HCT116 (cell line): ENCODE measurements at regions not wholly inside any gene's neighbourhood (a gene's known extent, or its start where the extent isn't known, plus 50 kb on each side); places are given as distances from the start of the nearest gene placed in this dataset.

Experiments used
- ATAC-seq: fragments of 200-7000 bp; cut with Tn5 transposase; 2 replicates; pipeline ENCODE4 v1.9.1; 2020; ENCODE audit warnings: mild to moderate bottlenecking, moderate library complexity
- BruUV-seq: library from RNA; stranded (reverse); fragments of 400-500 nt; replicated peaks from 2 replicates; lab custom pipeline; 2021; lab: Mats Ljungman, UMichigan
- CTCF ChIA-PET: fragments of 300-600 bp; sonication (Branson Sonifier 250); formaldehyde crosslinking; loops from one replicate; lab custom pipeline; 2021; ENCODE audit warnings: antibody characterized with exemption; lab: Charles Lee
- POLR2A ChIA-PET: fragments of 300-600, 350-600 bp; sonication (Branson Sonifier 250); formaldehyde crosslinking; loops from one replicate; lab custom pipeline; 2021; ENCODE audit warnings: antibody characterized with exemption; lab: Charles Lee
- RAD21 ChIA-PET, 2 experiments: fragments of 300-600 bp; sonication (Branson Sonifier 250); formaldehyde crosslinking; loops; one replicate each; lab custom pipeline; 2023; ENCODE audit warnings: low total read pairs in 2 of 2; ENCODE audit not compliant: uncharacterized antibody in 2 of 2, unreplicated experiment in 2 of 2, low non-redundant PET in 1 of 2; lab: Charles Lee
- DNase-seq: peaks from one replicate; pipeline ENCODE4 v3.0.0-alpha.2; 2010; ENCODE audit warnings: low read depth, low spot score
- H2AFZ ChIP-seq: fragments of 200-600 bp; shearing (Covaris generic), sonication (generic); 2 replicates; pipeline ENCODE4 v1.6.1; 2017; ENCODE audit warnings: low read depth, mixed run types, mixed read lengths, antibody characterized with exemption, low read length; ENCODE audit not compliant: poor library complexity, severe bottlenecking
- H3K27ac ChIP-seq: 2 replicates; pipeline ENCODE4 v1.5.1; 2012; ENCODE audit warnings: low read depth, low read length
- H3K27me3 ChIP-seq: fragments of 200-600 bp; sonication (generic); 2 replicates; pipeline ENCODE4 v1.6.1; 2016; ENCODE audit warnings: mixed run types, low read length, mixed read lengths; ENCODE audit not compliant: insufficient read depth
- H3K36me3 ChIP-seq, 2 experiments: fragments of 200-500 bp in 1 of 2; fragments of 200-600 bp in 1 of 2; sonication (Bioruptor generic) in 1 of 2; sonication (generic) in 1 of 2; 2 replicates each; pipeline versions ENCODE4 v1.5.1 to v1.6.1; 2014 to 2016; ENCODE audit warnings: low read length in 2 of 2, inconsistent platforms in 1 of 2, mixed read lengths in 1 of 2, mixed run types in 1 of 2; ENCODE audit not compliant: insufficient read depth in 2 of 2, control insufficient read depth in 1 of 2
- H3K4me1 ChIP-seq, 2 experiments: fragments of 200-600 bp in 1 of 2; sonication (generic) in 1 of 2; 2 replicates each; pipeline versions ENCODE4 v1.5.1 to v1.6.1; 2012 to 2017; ENCODE audit warnings: low read length in 2 of 2, inconsistent platforms in 1 of 2, mild to moderate bottlenecking in 1 of 2, mixed read lengths in 1 of 2, mixed run types in 1 of 2, moderate library complexity in 1 of 2; ENCODE audit not compliant: insufficient read depth in 2 of 2, control insufficient read depth in 1 of 2
- H3K4me2 ChIP-seq: fragments of 200-600 bp; sonication (generic); 2 replicates; pipeline ENCODE4 v1.6.1; 2017; ENCODE audit warnings: mixed run types, low read length, mixed read lengths
- H3K4me3 ChIP-seq, 2 experiments: fragments of 200-600 bp in 1 of 2; sonication (generic) in 1 of 2; replicated peaks in 1 of 2; 2 replicates each; pipeline ENCODE4 v1.5.1; 2011 to 2016; ENCODE audit warnings: low read length in 2 of 2, control low read depth in 1 of 2, low read depth in 1 of 2, mild to moderate bottlenecking in 1 of 2, mixed read lengths in 1 of 2, mixed run types in 1 of 2
- H3K79me2 ChIP-seq: fragments of 200-600 bp; sonication (generic); 2 replicates; pipeline ENCODE4 v1.6.1; 2017; ENCODE audit warnings: mild to moderate bottlenecking, mixed run types, low read length, moderate library complexity, mixed read lengths; ENCODE audit not compliant: insufficient read depth
- H3K9ac ChIP-seq: fragments of 200-600 bp; sonication (generic); 2 replicates; pipeline ENCODE4 v1.6.1; 2016; ENCODE audit warnings: low read length, mixed read lengths
- H3K9me2 ChIP-seq: fragments of 200-600 bp; sonication (generic), shearing (Covaris generic); 2 replicates; pipeline ENCODE4 v1.6.1; 2017; ENCODE audit warnings: mixed run types, mild to moderate bottlenecking, moderate library complexity; ENCODE audit not compliant: insufficient read depth
- H3K9me3 ChIP-seq, 2 experiments: fragments of 200-500 bp in 1 of 2; fragments of 200-600 bp in 1 of 2; sonication (Bioruptor generic) in 1 of 2; sonication (generic) in 1 of 2; 2 replicates each; pipeline ENCODE4 v1.6.1; 2014 to 2017; ENCODE audit warnings: low read length in 2 of 2, mixed read lengths in 2 of 2, inconsistent platforms in 1 of 2, low read depth in 1 of 2, mild to moderate bottlenecking in 1 of 2, mixed run types in 1 of 2, moderate library complexity in 1 of 2; ENCODE audit not compliant: control insufficient read depth in 1 of 2, insufficient read depth in 1 of 2
- H4K20me1 ChIP-seq: fragments of 200-600 bp; sonication (generic), shearing (Covaris generic); 2 replicates; pipeline ENCODE4 v1.6.1; 2017; ENCODE audit warnings: mixed run types, mild to moderate bottlenecking, moderate library complexity; ENCODE audit not compliant: insufficient read depth
- CTCF ChIP-seq, 3 experiments: fragments of 200-600 bp in 1 of 3; sonication (generic) in 1 of 3; IDR thresholded peaks in 2 of 3; conservative IDR thresholded peaks in 1 of 3; 2 replicates each; pipeline ENCODE4 v1.5.1; 2012 to 2017; ENCODE audit warnings: low read depth in 2 of 3, low read length in 2 of 3, antibody characterized with exemption in 1 of 3, borderline replicate concordance in 1 of 3, control low read depth in 1 of 3, mild to moderate bottlenecking in 1 of 3, mixed read lengths in 1 of 3, mixed run types in 1 of 3, moderate library complexity in 1 of 3; ENCODE audit not compliant: insufficient read depth in 1 of 3
- EGR1 ChIP-seq: IDR thresholded peaks from 2 replicates; pipeline ENCODE4 v1.6.1; 2012; ENCODE audit warnings: low read depth
- EZH2 ChIP-seq: fragments of 200-600 bp; sonication (generic); IDR thresholded peaks from 2 replicates; pipeline ENCODE4 v1.6.1; 2017; ENCODE audit warnings: antibody characterized with exemption, mixed run types
- EZH2phosphoT487 ChIP-seq: fragments of 200-600 bp; IDR thresholded peaks from 2 replicates; pipeline ENCODE4 v1.6.1; 2018; ENCODE audit warnings: antibody characterized with exemption, borderline replicate concordance
- FOSL1 ChIP-seq: IDR thresholded peaks from 2 replicates; pipeline ENCODE4 v1.6.1; 2012; ENCODE audit warnings: low read depth
- MAX ChIP-seq: IDR thresholded peaks from 2 replicates; pipeline ENCODE4 v1.6.1; 2012
- POLR2A ChIP-seq: IDR thresholded peaks from 2 replicates; pipeline ENCODE4 v1.7.0; 2011; ENCODE audit warnings: borderline replicate concordance; ENCODE audit not compliant: insufficient read depth, insufficient read length; ENCODE audit errors: extremely low read depth
- SIN3A ChIP-seq: IDR thresholded peaks from 2 replicates; pipeline ENCODE4 v1.6.1; 2012; ENCODE audit warnings: low read depth
- SP1 ChIP-seq: IDR thresholded peaks from 2 replicates; pipeline ENCODE4 v1.6.1; 2012; ENCODE audit warnings: low read depth
- SRF ChIP-seq: IDR thresholded peaks from 2 replicates; pipeline ENCODE4 v1.6.1; 2012; ENCODE audit warnings: low read depth
- TCF7L2 ChIP-seq: IDR thresholded peaks from 2 replicates; pipeline ENCODE4 v1.7.0; 2011; ENCODE audit warnings: borderline replicate concordance, inconsistent platforms; ENCODE audit not compliant: insufficient read depth, insufficient read length; ENCODE audit errors: extremely low read depth
- YY1 ChIP-seq: IDR thresholded peaks from 2 replicates; pipeline ENCODE4 v1.6.1; 2011; ENCODE audit warnings: low read length, low read depth, moderate library complexity, mild to moderate bottlenecking; ENCODE audit not compliant: insufficient replicate concordance; ENCODE audit errors: extremely low read depth
- ZBTB33 ChIP-seq: IDR thresholded peaks from 2 replicates; pipeline ENCODE4 v1.6.1; 2011; ENCODE audit warnings: mild to moderate bottlenecking, low read length, moderate library complexity; ENCODE audit not compliant: insufficient replicate concordance; ENCODE audit errors: extremely low read depth
- ZFX ChIP-seq: fragments of 450-650 bp; IDR thresholded peaks from 2 replicates; pipeline ENCODE4 v1.6.1; 2017
- ZNF274 ChIP-seq: fragments of 200-500 bp; sonication (Bioruptor generic); IDR thresholded peaks from 2 replicates; pipeline ENCODE4 v1.6.1; 2014; ENCODE audit warnings: mild to moderate bottlenecking, low read depth, low read length, inconsistent platforms
- intact Hi-C: fragments of 100-400 bp; cut with micrococcal nuclease; formaldehyde crosslinking; loops from 2 replicates; pipeline ENCODE4 v1.10.0; 2022

GRCh38 chrX:5305452-5305851, 923.2 kb downstream of the NLGN4X start:
- no peak for ATAC-seq
- Histone ChIP-seq H3K79me2 (no peaks in the 10 kb centered on the region), H3K9ac (no peak overlapping the region), H3K9me3 (no peaks in the 10 kb centered on the region), H3K36me3 (no peaks in the 10 kb centered on the region), H3K27ac (no peak overlapping the region), H3K9me2 (no peaks in the 10 kb centered on the region), H3K4me1 (no peaks in the 10 kb centered on the region), H3K4me2 (no peak overlapping the region), H2AFZ (no peak overlapping the region), H3K27me3 (no peaks in the 10 kb centered on the region), H4K20me1 (no peaks in the 10 kb centered on the region), H3K4me3 (no peak overlapping the region)
- DNase-seq: no peak
- intact Hi-C loops: no loop called here
- RAD21 ChIA-PET: no interaction called here
- BruUV-seq: no TSS peak
- POLR2A ChIA-PET: no interaction called here
- TF ChIP-seq SP1 (no peak), ZFX (no peak), ZNF274 (no peak), CTCF (IDR thresholded peaks at IDR 0.05 in 2 of 3, conservative IDR thresholded peaks at IDR 0.05 in 1 of 3; ENCODE audit: borderline replicate concordance in 1 of 3, insufficient read depth in 1 of 3, low read depth in 2 of 3, low read length in 2 of 3) (no peak), FOSL1 (no peak), SIN3A (no peak), EZH2 (no peak), EZH2phosphoT487 (no peak)
- TF ChIP-seq, all 23 proteins: peak for 0
- CTCF ChIA-PET: no interaction called here

- ATAC-seq (no peak), DNase-seq (no peak)
- Histone ChIP-seq H3K9me2 (no peaks in the 10 kb centered on the region), H3K27me3 (no peaks in the 10 kb centered on the region), H3K9me3 (no peaks in the 10 kb centered on the region), H3K4me2 (no peak overlapping the region), H2AFZ (no peak overlapping the region), H4K20me1 (no peaks in the 10 kb centered on the region), H3K4me3 (no peak overlapping the region), H3K36me3 (no peaks in the 10 kb centered on the region), H3K9ac (no peak overlapping the region), H3K4me1 (no peaks in the 10 kb centered on the region), H3K27ac (no peak overlapping the region), H3K79me2 (no peaks in the 10 kb centered on the region)
- intact Hi-C loops: no loop called here
- BruUV-seq: no TSS peak
- POLR2A ChIA-PET: no interaction called here
- RAD21 ChIA-PET: no interaction called here
- CTCF ChIA-PET: no interaction called here
- TF ChIP-seq SRF (no peak), YY1 (no peak), POLR2A (no peak), ZNF274 (no peak), TCF7L2 (no peak), MAX (no peak), CTCF (IDR thresholded peaks at IDR 0.05 in 2 of 3, conservative IDR thresholded peaks at IDR 0.05 in 1 of 3; ENCODE audit: borderline replicate concordance in 1 of 3, insufficient read depth in 1 of 3, low read depth in 2 of 3, low read length in 2 of 3) (no peak), ZBTB33 (no peak), EGR1 (no peak), SP1 (no peak)
Measured at GRCh38 chrX:5295004-5295403, 933.7 kb downstream of the NLGN4X start.
